Renal pelvis (tissue), 1 donor: ENCODE measurements at regions not wholly inside any gene's neighbourhood (a gene's known extent, or its start where the extent isn't known, plus 50 kb on each side); places are given as distances from the start of the nearest gene placed in this dataset.
"Not testable (repeated sequence)": the region's sequence is repeated elsewhere in the genome, so short reads cannot be mapped to it uniquely, and the experiment has no call there.

Source experiments
- DNase-seq: peaks from one replicate; pipeline ENCODE4 v3.0.0-alpha.2; 2013

DNA sequence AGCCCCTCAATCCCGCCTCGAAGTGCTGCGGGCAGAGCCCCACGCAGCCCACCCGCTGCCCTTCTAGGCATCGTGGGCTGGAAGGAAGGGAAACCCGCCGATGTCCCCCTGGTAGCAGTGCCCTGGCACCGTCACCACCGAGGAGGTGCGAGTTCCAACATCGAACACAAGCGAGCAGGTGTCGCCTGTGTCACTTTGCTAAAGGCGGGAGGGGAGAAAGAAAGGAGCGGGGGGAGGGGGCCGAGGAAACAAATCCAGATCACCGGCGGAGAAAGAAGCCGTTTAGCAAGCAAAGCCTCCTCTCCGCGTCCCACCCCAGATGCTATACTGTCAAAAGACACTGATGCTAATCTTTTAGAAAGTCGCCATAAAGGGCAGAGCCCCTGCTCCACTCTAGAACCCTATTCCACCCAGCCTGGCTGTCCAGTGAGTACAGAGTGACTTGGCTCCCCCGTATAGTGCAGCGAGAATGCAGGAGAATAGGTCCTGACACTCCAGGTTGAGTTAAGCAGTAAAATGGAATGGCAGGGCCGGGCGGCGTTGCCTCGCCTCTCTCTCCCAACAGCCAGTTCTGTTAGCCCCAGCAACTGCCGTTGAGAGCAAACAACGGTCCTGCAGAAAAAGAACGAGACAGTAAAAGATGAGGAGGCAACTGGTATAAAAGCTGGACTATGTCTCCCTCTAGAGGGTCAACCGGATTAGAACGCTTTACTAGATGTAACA, 67.9 kb upstream of the USP15 start:
- peak; percentile 84 for DNase-seq

DNA sequence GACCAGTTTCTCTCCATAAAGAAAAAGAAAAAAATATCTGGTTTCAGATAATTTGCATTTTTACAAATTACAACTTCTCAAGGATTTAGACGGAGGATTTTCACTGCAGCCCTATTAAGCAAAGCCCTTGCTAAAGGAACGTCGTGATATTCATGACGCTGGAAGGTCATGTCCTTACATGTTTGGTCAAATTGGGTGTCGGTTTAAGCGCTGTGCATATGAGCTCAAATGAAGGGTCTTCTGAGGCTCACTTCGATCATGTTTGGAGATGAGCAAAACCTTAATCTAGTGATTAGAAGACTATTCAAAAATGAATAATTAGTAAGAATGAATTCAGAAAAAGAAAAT, 67.3 kb upstream of the USP15 start:
- DNase-seq: no peak

- DNase-seq: no peak
Observed at GRCh38 chr12:62194031-62194430, 66.2 kb upstream of the USP15 start.

GRCh38 chr12:62194616-62195015, 65.6 kb upstream of the USP15 start:
- no peak for DNase-seq

GRCh38 chr12:62196146-62196545, 64.1 kb upstream of the USP15 start:
- DNase-seq: no peak

GRCh38 chr12:62202861-62203260, 57.3 kb upstream of the USP15 start:
- not testable (repeated sequence) for DNase-seq

- no peak for DNase-seq
Observed at GRCh38 chr12:62205346-62205745, 54.9 kb upstream of the USP15 start.

GRCh38 chr12:62207248-62207647, 53.0 kb upstream of the USP15 start:
- DNase-seq: no peak
